Mesenchymal stem cell (in vitro differentiated cells and primary cell): ENCODE measurements at regions not wholly inside any gene's neighbourhood (a gene's known extent, or its start where the extent isn't known, plus 50 kb on each side); places are given as distances from the start of the nearest gene placed in this dataset.
A peak's percentile ranks its signal among the peaks of the same experiment; 100 is the strongest.

Experiments
- DNase-seq: peaks from one replicate; pipeline ENCODE4 v3.0.0-alpha.2; 2013
- H2AFZ ChIP-seq: one replicate; pipeline ENCODE4 v1.6.1; 2013; ENCODE audit warnings: low read depth, mild to moderate bottlenecking, control low read depth, inconsistent platforms, low read length, moderate library complexity
- H2AK5ac ChIP-seq: 2 replicates; pipeline ENCODE4 v1.6.1; 2013; ENCODE audit warnings: low read length, moderate library complexity, mild to moderate bottlenecking, inconsistent platforms; ENCODE audit not compliant: severe bottlenecking
- H2BK120ac ChIP-seq: one replicate; pipeline ENCODE4 v1.6.1; 2013; ENCODE audit warnings: low read depth, mild to moderate bottlenecking, inconsistent platforms, low read length, moderate library complexity
- H2BK12ac ChIP-seq, 2 experiments: one replicate each; pipeline ENCODE4 v1.6.1; 2013; ENCODE audit warnings: inconsistent platforms in 2 of 2, low read length in 2 of 2, mild to moderate bottlenecking in 2 of 2, moderate library complexity in 2 of 2, control low read depth in 1 of 2
- H2BK15ac ChIP-seq: one replicate; pipeline ENCODE4 v1.6.1; 2013; ENCODE audit warnings: mild to moderate bottlenecking, low read depth, inconsistent platforms; ENCODE audit not compliant: poor library complexity, severe bottlenecking
- H2BK5ac ChIP-seq: 2 replicates; pipeline ENCODE4 v1.6.1; 2013; ENCODE audit warnings: low read depth, mild to moderate bottlenecking, low read length, control low read depth, inconsistent platforms; ENCODE audit not compliant: poor library complexity, severe bottlenecking
- H3K14ac ChIP-seq, 2 experiments: one replicate each; pipeline ENCODE4 v1.6.1; 2013; ENCODE audit warnings: inconsistent platforms in 2 of 2, low read length in 2 of 2, control low read depth in 1 of 2, mild to moderate bottlenecking in 1 of 2, moderate library complexity in 1 of 2
- H3K18ac ChIP-seq, 2 experiments: one replicate each; pipeline ENCODE4 v1.6.1; 2013; ENCODE audit warnings: inconsistent platforms in 2 of 2, low read length in 2 of 2, control low read depth in 1 of 2, low read depth in 1 of 2, mild to moderate bottlenecking in 1 of 2
- H3K23ac ChIP-seq, 2 experiments: one replicate each; pipeline ENCODE4 v1.6.1; 2013; ENCODE audit warnings: inconsistent platforms in 2 of 2, low read length in 2 of 2, mild to moderate bottlenecking in 2 of 2, moderate library complexity in 2 of 2, control low read depth in 1 of 2
- H3K27ac ChIP-seq: 2 replicates; pipeline ENCODE4 v1.5.1; 2013; ENCODE audit warnings: mild to moderate bottlenecking, moderate library complexity, low read length, control low read depth, inconsistent platforms; ENCODE audit not compliant: poor library complexity, severe bottlenecking
- H3K27me3 ChIP-seq, 2 experiments: 2 replicates each; pipeline versions ENCODE4 v1.6.1 to v1.7.0; 2013; ENCODE audit warnings: low read length in 2 of 2, mild to moderate bottlenecking in 2 of 2, moderate library complexity in 2 of 2, control low read depth in 1 of 2, inconsistent platforms in 1 of 2; ENCODE audit not compliant: control insufficient read depth in 1 of 2, insufficient read depth in 1 of 2
- H3K36me3 ChIP-seq, 2 experiments: 2 replicates each; pipeline versions ENCODE4 v1.6.1 to v1.7.0; 2013; ENCODE audit warnings: low read length in 2 of 2, control low read depth in 1 of 2, inconsistent platforms in 1 of 2, low read depth in 1 of 2, mild to moderate bottlenecking in 1 of 2; ENCODE audit not compliant: insufficient read depth in 2 of 2, control insufficient read depth in 1 of 2
- H3K4ac ChIP-seq, 2 experiments: one replicate each; pipeline ENCODE4 v1.6.1; 2013; ENCODE audit warnings: inconsistent platforms in 2 of 2, low read length in 2 of 2, mild to moderate bottlenecking in 2 of 2, moderate library complexity in 2 of 2, control low read depth in 1 of 2, low read depth in 1 of 2
- H3K4me1 ChIP-seq: 2 replicates; pipeline ENCODE4 v1.6.1; 2013; ENCODE audit warnings: low read depth, low read length, control low read depth; ENCODE audit not compliant: control insufficient read depth, insufficient read depth
- H3K4me2 ChIP-seq: 2 replicates; pipeline ENCODE4 v1.6.1; 2013; ENCODE audit warnings: low read length, mild to moderate bottlenecking, inconsistent platforms; ENCODE audit not compliant: poor library complexity, severe bottlenecking
- H3K4me3 ChIP-seq, 2 experiments: 2 replicates each; pipeline versions ENCODE4 v1.5.1 to v1.7.0; 2013; ENCODE audit warnings: low read length in 2 of 2, mild to moderate bottlenecking in 2 of 2, control low read depth in 1 of 2, low read depth in 1 of 2; ENCODE audit not compliant: insufficient read depth in 1 of 2
- H3K79me1 ChIP-seq: replicated peaks from 2 replicates; pipeline ENCODE4 v1.6.1; 2013; ENCODE audit warnings: mild to moderate bottlenecking, control low read depth, low read length, inconsistent platforms; ENCODE audit not compliant: poor library complexity, severe bottlenecking
- H3K9ac ChIP-seq: 2 replicates; pipeline ENCODE4 v1.7.0; 2013; ENCODE audit warnings: mild to moderate bottlenecking, low read length, moderate library complexity
- H3K9me3 ChIP-seq: 2 replicates; pipeline ENCODE4 v1.7.0; 2013; ENCODE audit warnings: mild to moderate bottlenecking, low read length; ENCODE audit not compliant: control insufficient read depth
- H4K8ac ChIP-seq: one replicate; pipeline ENCODE4 v1.6.1; 2013; ENCODE audit warnings: inconsistent platforms, mild to moderate bottlenecking, low read length, moderate library complexity
- H4K91ac ChIP-seq: one replicate; pipeline ENCODE4 v1.6.1; 2013; ENCODE audit warnings: mild to moderate bottlenecking, low read length, inconsistent platforms
- WGBS: methylation state at CpG from one replicate; pipeline ENCODE4 v1.1.7; 2013; ENCODE audit warnings: mixed read lengths; 5-methylcytosine and 5-hydroxymethylcytosine counted together

DNA sequence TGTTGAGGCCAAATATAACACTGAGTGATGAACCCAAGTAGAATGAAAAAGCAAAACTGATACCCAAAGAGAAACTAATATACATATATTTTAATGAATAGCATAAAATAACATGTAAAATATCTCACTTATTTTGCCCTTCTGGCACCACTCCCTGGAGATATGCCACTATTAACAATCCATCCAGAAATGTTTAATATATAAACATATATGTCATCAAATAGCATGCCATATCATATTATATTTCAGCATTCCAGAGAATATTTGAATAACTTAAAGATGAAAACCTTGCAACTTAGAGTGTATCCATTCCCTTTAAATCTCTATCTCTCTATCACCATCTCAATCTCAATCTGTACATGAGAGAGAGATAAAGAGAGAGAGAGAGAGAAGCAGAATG lies 1073.3 kb upstream of the RAG2 start:
- H3K27ac ChIP-seq = no peak overlapping the region
- H4K91ac ChIP-seq = no peak overlapping the region
- no peak overlapping the region for H2BK5ac ChIP-seq
- H3K18ac ChIP-seq = no peak overlapping the region
- no peak overlapping the region for H2AK5ac ChIP-seq
- H3K4me1 ChIP-seq = no peaks in the 10 kb centered on the region
- no peak overlapping the region for H2BK12ac ChIP-seq
- H2AFZ ChIP-seq = no peak overlapping the region
- no peak overlapping the region for H3K23ac ChIP-seq
- no peak overlapping the region for H3K4me3 ChIP-seq
- no peaks in the 10 kb centered on the region for H3K9me3 ChIP-seq
- no peaks in the 10 kb centered on the region for H3K27me3 ChIP-seq
- H3K14ac ChIP-seq = no peak overlapping the region
- H3K9ac ChIP-seq = no peak overlapping the region
- H3K36me3 ChIP-seq = no peaks in the 10 kb centered on the region
- H3K79me1 ChIP-seq = no peaks in the 10 kb centered on the region
- H3K4me2 ChIP-seq = no peak overlapping the region
- H2BK15ac ChIP-seq = no peak overlapping the region
- H3K4ac ChIP-seq = no peak overlapping the region
- H4K8ac ChIP-seq = no peak overlapping the region
- DNase-seq = no peak
- H2BK120ac ChIP-seq = no peak overlapping the region

DNA sequence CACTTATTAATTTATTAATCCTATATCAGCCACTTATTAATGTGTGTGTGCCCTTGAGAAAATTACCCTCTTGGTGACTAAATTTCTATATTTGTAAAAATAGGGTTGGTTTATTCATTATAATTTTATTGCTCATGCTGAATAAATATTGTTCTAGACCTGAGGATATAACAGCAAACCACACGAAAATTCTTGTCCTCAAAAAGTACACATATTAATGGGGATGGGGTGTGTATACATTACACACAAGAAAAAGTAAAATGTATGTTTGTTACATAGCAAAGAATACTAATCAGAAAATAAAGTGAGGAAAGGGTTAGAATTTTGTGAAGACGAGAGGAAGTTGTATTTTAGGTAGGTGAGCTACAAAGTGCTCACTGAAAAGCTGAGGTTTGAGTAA lies 1068.9 kb upstream of the RAG2 start:
- H4K91ac ChIP-seq = no peak overlapping the region
- no peak overlapping the region for H3K4me3 ChIP-seq
- H3K14ac ChIP-seq = no peak overlapping the region
- H2BK12ac ChIP-seq = no peak overlapping the region
- DNase-seq = no peak
- H3K4ac ChIP-seq = no peak overlapping the region
- no peaks in the 10 kb centered on the region for H3K4me1 ChIP-seq
- H3K4me2 ChIP-seq = no peak overlapping the region
- H2BK120ac ChIP-seq = no peak overlapping the region
- H2BK15ac ChIP-seq = no peak overlapping the region
- no peaks in the 10 kb centered on the region for H3K27me3 ChIP-seq
- H3K36me3 ChIP-seq = no peaks in the 10 kb centered on the region
- no peak overlapping the region for H3K18ac ChIP-seq
- no peak overlapping the region for H3K9ac ChIP-seq
- no peak overlapping the region for H2AK5ac ChIP-seq
- no peaks in the 10 kb centered on the region for H3K79me1 ChIP-seq
- no peak overlapping the region for H4K8ac ChIP-seq
- H3K27ac ChIP-seq = no peak overlapping the region
- no peak overlapping the region for H2BK5ac ChIP-seq
- no peak overlapping the region for H2AFZ ChIP-seq
- H3K9me3 ChIP-seq = no peaks in the 10 kb centered on the region
- 91% methylated on average over 1 of the region's 2 CpGs for WGBS
- no peak overlapping the region for H3K23ac ChIP-seq

DNA sequence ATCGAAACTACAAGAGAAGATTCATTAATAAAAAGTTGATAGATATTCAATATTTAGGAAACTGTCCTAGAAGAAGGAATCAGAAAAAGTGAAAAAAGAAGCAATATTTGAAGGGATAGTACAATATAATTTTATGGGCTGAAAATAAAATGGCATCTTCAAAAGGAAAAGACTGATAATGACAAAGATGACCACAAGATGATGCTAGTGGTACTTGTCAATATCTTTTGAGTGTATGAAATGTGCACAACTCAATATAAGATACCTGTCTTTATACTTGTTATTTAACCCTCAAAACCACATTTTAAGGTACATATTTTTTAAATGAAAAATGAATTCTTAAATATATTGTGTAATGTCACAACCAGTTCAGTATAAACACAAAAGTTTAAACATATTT lies 1059.6 kb upstream of the RAG2 start:
- Histone ChIP-seq H3K4me2 (no peak overlapping the region), H2AK5ac (no peak overlapping the region), H3K4me3 (no peak overlapping the region), H2BK120ac (no peak overlapping the region), H3K27ac (no peak overlapping the region), H3K27me3 (no peaks in the 10 kb centered on the region), H3K18ac (no peak overlapping the region), H4K91ac (no peak overlapping the region), H3K4ac (no peak overlapping the region), H3K79me1 (no peaks in the 10 kb centered on the region), H2BK12ac (no peak overlapping the region), H3K14ac (no peak overlapping the region), H3K23ac (no peak overlapping the region), H2AFZ (no peak overlapping the region), H2BK15ac (no peak overlapping the region), H3K36me3 (no peaks in the 10 kb centered on the region), H4K8ac (no peak overlapping the region), H2BK5ac (no peak overlapping the region), H3K4me1 (no peaks in the 10 kb centered on the region), H3K9ac (no peak overlapping the region), H3K9me3 (no peaks in the 10 kb centered on the region)
- no CpG with 5 or more reads among the region's 1 CpG for whole genome bisulfite sequencing
- peak; percentile 19 for DNase-seq

DNA sequence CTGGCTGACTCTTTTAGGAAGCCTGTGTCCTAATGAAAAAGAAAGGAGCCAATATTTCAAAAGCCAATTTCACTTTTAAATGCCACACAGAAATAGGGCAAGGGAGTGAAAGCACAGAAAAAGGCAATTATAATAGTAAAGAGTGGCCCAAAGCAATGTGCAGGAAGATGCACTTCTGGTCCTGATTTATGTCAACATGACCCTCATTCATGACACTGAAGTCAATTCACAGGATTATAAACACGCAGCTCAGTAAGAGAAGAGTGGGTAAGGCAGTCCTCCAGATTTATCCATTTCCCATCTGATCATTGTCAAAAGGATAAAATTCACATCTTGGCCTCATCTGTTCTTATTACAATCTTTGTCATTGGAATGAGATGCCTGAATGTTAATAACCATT lies 1049.7 kb upstream of the RAG2 start:
- H3K4me2 ChIP-seq = no peak overlapping the region
- no peak overlapping the region for H3K9ac ChIP-seq
- no peak overlapping the region for H2AK5ac ChIP-seq
- no peak overlapping the region for H4K8ac ChIP-seq
- no peak for DNase-seq
- no peak overlapping the region for H3K27ac ChIP-seq
- H3K18ac ChIP-seq = no peak overlapping the region
- no peak overlapping the region for H2BK120ac ChIP-seq
- H4K91ac ChIP-seq = no peak overlapping the region
- no peaks in the 10 kb centered on the region for H3K79me1 ChIP-seq
- no peak overlapping the region for H2BK12ac ChIP-seq
- no peak overlapping the region for H3K4me3 ChIP-seq
- no peaks in the 10 kb centered on the region for H3K36me3 ChIP-seq
- H3K14ac ChIP-seq = no peak overlapping the region
- WGBS = 13% methylated on average over 1 of the region's 1 CpG
- no peaks in the 10 kb centered on the region for H3K4me1 ChIP-seq
- H2BK5ac ChIP-seq = no peak overlapping the region
- no peak overlapping the region for H3K23ac ChIP-seq
- H3K27me3 ChIP-seq = no peaks in the 10 kb centered on the region
- no peak overlapping the region for H3K4ac ChIP-seq
- H2BK15ac ChIP-seq = no peak overlapping the region
- no peaks in the 10 kb centered on the region for H3K9me3 ChIP-seq
- no peak overlapping the region for H2AFZ ChIP-seq
